IPS DF 4.7 (cell line): ENCODE measurements at regions not wholly inside any gene's neighbourhood (a gene's known extent, or its start where the extent isn't known, plus 50 kb on each side); places are given as distances from the start of the nearest gene placed in this dataset.
"Not testable (repeated sequence)": the region's sequence is repeated elsewhere in the genome, so short reads cannot be mapped to it uniquely, and the experiment has no call there.

Source experiments
- DNase-seq: peaks from one replicate; pipeline ENCODE4 v3.0.0-alpha.2; 2013; ENCODE audit warnings: low spot score; ENCODE audit errors: extremely low read depth

- no peak for DNase-seq
Measured at GRCh38 chr12:127942981-127943380, 324.0 kb upstream of the TMEM132C start.

DNA sequence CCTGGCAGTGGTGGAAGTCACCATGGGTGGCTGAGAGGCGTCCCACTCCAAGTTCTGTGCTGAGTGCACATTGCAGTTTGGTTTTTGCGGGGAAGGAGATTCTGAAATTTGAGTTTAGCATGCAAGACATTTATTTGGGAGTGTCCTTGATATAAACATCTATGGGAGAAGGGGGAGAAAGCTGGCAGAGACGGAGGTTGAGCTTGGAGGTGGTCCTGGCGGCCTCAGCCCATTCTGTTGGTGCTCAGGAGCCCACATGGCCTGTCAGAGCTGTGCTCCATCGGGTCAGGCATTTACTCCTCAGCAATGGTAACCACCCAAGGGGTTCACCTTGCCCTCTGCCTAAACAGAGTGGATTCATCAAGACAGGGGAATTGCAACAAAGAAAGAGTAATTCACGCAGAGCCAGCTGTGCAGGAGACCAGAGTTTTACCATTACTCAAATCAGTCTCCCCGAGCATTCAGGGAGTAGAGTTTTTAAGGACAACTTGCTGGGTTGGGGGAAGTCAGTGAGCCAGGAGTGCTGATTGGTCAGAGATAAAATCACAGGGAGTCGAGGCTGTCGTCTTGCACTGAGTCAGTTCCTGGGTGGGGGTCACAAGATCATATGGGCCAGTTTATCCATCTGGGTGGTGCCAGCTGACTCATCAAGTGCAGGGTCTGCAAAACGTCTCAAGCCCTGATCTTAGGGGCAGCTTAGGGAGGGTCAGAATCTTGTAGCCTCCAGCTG, 323.3 kb upstream of the TMEM132C start:
- DNase-seq: no peak

DNA sequence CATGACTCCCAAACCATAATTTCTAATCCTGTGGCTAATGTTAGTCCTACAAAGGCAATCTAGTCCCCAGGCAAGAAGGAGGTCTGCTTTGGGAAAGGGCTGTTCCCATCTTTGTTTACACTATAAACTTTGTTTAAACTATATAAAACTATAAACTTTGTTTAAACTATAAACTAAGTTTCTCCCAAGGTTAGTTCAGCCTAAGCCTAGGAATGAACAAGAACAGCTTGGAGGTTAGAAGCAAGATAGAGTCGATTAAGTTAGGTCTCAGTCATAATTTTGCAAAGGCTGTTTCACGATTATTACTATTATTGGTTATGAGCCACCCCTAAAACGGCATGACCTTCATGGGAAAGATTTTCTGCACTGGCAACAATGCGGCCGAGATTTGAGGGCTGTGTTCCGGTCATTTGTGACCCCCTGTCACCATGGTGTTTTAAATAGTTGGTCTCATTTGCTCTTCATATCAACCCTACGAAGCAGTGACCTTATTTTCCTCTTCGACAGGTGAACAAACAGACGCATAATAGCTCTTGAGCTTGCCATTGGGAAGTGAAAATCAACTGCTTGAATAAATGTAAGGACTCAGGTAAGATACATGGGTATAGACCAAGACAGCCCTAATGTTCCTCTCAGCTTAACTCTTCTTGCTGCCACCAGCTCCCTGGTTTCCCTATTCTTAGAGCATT, 322.6 kb upstream of the TMEM132C start:
- DNase-seq: no peak

DNA sequence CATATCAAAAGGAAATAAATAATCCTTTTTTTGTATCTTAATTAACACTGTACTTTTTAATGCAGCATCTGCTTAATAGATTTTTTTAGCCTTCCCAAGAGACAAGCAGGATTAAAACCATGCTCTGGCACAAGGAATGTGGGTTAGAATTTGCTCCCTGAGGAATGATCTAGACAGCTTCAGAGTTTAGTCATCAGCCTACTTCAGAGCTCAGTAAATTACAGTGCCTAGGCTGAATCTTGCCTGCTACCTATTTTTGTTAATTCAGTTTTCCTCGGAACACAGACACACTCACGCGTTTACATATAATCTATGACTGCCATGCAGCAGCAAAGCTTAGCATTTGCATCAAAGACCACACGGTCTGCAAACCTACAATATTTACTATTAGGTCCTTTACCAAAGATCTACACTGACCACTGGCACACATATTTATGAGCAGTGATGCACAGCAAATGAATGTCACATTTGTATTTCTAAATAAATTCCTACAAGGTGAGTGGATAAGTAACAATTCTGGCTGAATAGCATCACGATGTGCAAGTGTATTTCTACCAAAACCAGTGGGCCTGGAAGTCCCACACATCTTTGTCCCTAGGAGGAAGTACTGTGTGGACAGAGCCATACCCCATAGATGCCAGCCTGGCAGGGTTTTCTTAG, 309.8 kb upstream of the TMEM132C start:
- DNase-seq: no peak

DNA sequence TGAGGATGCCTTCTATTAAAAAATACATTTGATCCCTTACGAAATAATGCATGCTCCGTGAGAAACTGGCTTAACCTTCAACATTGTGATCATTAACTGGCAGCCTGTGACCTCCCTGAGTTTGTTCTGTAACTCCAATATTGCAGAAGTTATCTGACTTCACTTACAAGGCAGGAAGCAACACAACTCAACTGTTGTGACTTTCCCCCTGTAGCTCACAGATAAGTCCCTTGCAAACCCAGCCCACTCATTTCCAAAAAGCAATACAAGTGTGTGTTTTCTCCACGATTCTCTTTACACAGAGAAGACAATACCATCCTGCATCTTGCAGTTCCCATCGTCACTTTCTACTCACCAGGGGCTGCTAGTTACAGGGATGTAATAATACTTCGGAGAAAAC, 304.7 kb upstream of the TMEM132C start:
- no peak for DNase-seq

DNA sequence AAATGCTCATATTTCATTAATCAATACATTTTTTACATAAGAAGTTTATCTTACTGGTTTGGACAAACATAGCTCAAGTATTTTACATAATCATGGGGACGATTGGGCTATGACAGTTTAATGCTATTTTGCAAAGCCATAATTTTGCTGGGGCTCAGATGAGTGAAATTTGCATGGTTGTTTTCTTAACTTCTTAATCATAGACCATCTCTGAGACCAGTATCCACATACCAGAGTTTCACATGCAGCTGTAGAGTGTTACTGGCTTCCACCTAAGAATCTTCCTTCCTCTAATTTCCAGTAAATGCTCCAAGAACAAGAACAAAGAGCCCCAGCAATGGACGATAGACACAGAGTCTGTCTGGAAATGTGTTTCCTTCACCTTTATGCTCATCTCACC, 303.0 kb upstream of the TMEM132C start:
- no peak for DNase-seq

GRCh38 chr12:127964717-127965116, 302.3 kb upstream of the TMEM132C start:
- no peak for DNase-seq

- DNase-seq: no peak
Measured at GRCh38 chr12:127966331-127966730, 300.6 kb upstream of the TMEM132C start.

DNA sequence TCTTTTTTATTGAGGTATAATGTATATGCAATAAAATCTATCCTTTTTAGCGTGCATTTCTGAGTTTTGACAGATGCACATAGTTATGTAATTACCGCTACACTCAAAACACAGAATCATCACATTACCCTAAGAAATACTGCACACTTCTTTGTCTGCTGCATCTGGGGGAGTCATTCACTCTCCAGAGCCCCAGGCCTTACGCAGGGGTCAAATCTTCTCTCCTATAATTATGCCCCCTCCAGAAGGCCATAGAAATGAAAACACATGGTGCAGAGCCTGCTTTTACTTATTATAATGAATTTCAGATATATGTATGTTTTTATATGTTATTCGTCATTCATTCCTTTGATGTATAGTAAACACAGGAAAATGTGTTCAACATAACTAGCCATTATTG, 296.5 kb upstream of the TMEM132C start:
- DNase-seq: no peak

DNA sequence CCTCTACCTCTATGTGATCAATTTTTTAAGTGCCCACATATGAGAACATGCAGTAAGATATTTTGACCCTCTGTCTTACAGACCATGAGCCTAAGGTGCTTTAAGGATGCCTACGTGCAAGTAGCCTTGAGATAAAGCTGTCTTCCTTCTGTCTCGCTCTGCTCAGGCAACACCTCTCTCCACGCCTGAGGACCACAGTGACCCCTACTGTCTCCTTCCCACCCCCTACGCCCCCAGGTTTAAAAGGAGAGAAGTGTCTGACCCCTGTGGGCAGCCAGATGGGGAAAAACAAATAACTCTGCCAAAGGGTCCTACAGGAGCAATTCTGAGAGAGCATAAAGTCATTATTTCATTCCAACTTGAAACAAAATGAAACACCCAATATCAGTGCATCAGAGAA, 286.4 kb upstream of the TMEM132C start:
- DNase-seq: no peak

DNA sequence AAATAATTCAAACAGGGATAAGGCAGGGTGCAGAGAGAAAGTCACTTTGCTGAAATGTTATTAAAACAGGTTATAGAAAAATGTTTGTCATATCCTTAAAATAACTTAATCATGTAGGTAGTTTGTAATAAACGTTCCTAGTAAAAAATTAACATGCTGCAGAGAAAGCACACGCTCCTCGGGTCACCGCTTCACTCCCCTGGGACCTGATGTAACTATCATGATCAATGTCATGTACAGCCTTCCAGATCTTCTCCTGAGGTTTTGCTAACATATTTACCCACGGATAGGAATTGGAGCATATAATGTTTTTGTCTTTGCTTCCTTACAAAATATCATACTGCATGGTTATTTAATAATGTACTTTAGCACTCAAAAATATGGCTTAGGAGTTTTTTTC, 285.1 kb upstream of the TMEM132C start:
- no peak for DNase-seq

DNA sequence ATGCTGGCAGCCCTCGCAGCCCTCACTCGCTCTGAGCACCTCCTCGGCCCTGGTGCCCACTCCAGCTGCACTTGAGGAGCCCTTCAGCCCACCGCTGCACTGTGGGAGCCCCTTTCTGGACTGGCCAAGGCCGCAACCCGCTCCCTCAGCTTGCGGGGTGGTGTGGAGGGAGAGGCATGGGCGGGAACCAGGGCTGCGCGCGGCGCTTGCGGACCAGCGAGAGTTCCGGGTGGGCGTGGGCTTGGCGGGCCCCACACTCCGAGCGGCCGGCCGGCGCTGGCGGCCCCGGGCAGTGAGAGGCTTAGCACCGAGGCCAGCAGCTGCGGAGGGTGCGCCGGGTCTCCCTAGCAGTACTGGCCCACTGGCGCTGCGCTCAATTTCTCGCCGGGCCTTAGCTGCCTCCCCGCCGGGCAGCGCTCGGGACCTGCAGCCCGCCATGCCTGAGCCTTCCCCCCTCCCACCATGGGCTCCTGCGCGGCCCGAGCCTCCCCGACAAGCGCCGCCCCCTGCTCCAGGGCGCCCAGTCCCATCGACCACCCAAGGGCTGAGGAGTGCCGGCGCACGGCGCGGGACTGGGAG, 283.7 kb upstream of the TMEM132C start:
- DNase-seq: not testable (repeated sequence)

- no peak for DNase-seq
Measured at GRCh38 chr12:127984386-127985055, 282.4 kb upstream of the TMEM132C start.

- no peak for DNase-seq
Measured at GRCh38 chr12:127987199-127987901, 279.6 kb upstream of the TMEM132C start.

GRCh38 chr12:127991485-127991884, 275.5 kb upstream of the TMEM132C start:
- DNase-seq: no peak

- no peak for DNase-seq
Measured at GRCh38 chr12:127998988-127999387, 268.0 kb upstream of the TMEM132C start.

GRCh38 chr12:128004383-128004938, 262.5 kb upstream of the TMEM132C start:
- DNase-seq: no peak

GRCh38 chr12:128007250-128007649, 259.7 kb upstream of the TMEM132C start:
- DNase-seq: no peak

DNA sequence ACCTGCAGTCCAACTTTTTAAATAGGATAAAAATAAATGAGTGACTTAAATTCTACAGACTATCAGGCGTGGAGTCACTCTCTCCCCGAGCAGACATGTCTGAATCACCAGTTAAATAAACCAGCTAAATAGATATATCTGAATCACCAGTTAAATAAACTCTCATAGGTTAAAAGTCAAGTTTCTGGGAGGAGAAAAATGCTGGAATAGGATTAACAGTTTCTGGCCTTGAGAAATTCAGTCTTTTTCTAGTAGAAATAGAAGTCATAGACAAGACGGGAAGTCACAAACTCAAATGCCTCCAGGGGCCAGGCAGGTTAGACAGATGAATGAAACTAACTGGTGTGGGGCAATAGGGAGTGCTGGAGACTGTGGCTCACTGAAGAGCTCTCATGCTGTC, 258.6 kb upstream of the TMEM132C start:
- DNase-seq: no peak

DNA sequence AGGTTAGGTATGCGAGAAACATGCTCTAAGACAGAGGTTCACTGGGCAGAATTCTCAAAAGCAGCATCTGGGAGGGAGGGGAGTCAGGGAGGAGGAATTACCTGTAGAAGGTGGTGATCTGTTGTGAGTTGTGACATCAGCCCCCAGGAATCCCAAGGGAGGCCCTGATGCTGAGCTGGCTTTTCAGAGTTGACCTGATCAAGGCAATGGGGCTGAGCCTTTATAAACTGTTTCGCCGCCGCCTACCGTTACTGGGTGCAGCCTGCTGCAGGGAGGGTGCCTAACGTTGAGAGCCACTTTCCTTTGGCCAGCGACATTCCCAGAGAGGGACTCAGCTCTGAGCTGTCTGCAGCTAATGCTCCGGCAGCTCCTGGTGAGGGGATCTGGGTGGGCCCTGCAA, 257.9 kb upstream of the TMEM132C start:
- DNase-seq: no peak

- DNase-seq: no peak
Measured at GRCh38 chr12:128012110-128012509, 254.9 kb upstream of the TMEM132C start.
